ENCODE measurements at regions not wholly inside any gene's neighbourhood (a gene's known extent, or its start where the extent isn't known, plus 50 kb on each side); places are given as distances from the start of the nearest gene placed in this dataset.

DNA sequence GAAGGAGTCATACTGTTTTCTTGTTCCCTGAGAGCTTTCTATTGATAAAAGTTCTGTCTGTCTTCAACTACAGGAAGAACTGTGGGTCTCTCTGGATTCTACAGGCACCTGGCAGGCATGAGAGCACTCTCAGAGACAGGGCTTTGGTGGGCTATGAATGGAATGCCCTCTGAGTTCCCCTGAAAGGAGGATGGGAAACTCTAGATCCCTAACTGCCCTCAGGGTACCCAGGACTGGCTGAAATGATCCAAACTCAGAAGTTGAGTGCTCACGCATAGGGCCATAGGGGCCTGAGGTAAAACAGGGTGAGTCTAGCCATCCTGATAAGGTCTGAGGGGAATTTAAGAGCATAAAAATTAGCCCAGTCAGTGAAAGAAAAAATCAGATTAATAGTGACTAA lies 59.0 kb upstream of the SCRG1 start:
- TF ChIP-seq, protein P1, sequence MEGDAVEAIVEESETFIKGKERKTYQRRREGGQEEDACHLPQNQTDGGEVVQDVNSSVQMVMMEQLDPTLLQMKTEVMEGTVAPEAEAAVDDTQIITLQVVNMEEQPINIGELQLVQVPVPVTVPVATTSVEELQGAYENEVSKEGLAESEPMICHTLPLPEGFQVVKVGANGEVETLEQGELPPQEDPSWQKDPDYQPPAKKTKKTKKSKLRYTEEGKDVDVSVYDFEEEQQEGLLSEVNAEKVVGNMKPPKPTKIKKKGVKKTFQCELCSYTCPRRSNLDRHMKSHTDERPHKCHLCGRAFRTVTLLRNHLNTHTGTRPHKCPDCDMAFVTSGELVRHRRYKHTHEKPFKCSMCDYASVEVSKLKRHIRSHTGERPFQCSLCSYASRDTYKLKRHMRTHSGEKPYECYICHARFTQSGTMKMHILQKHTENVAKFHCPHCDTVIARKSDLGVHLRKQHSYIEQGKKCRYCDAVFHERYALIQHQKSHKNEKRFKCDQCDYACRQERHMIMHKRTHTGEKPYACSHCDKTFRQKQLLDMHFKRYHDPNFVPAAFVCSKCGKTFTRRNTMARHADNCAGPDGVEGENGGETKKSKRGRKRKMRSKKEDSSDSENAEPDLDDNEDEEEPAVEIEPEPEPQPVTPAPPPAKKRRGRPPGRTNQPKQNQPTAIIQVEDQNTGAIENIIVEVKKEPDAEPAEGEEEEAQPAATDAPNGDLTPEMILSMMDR (IDR thresholded peaks at IDR 0.05) = no peak
- no peak for TF ChIP-seq POLR2A (IDR thresholded peaks at IDR 0.05)

All from testis (tissue), 2 donors.